ENCODE measurements at regions not wholly inside any gene's neighbourhood (a gene's known extent, or its start where the extent isn't known, plus 50 kb on each side); places are given as distances from the start of the nearest gene placed in this dataset.

- TF ChIP-seq, protein P1, sequence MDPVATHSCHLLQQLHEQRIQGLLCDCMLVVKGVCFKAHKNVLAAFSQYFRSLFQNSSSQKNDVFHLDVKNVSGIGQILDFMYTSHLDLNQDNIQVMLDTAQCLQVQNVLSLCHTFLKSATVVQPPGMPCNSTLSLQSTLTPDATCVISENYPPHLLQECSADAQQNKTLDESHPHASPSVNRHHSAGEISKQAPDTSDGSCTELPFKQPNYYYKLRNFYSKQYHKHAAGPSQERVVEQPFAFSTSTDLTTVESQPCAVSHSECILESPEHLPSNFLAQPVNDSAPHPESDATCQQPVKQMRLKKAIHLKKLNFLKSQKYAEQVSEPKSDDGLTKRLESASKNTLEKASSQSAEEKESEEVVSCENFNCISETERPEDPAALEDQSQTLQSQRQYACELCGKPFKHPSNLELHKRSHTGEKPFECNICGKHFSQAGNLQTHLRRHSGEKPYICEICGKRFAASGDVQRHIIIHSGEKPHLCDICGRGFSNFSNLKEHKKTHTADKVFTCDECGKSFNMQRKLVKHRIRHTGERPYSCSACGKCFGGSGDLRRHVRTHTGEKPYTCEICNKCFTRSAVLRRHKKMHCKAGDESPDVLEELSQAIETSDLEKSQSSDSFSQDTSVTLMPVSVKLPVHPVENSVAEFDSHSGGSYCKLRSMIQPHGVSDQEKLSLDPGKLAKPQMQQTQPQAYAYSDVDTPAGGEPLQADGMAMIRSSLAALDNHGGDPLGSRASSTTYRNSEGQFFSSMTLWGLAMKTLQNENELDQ (CRISPR knock-in tag; IDR thresholded peaks at IDR 0.05; ENCODE audit: borderline replicate concordance), result no peak
- TF ChIP-seq ZZZ3 (CRISPR knock-in tag; IDR thresholded peaks at IDR 0.05; ENCODE audit: borderline replicate concordance), result no peak
- TF ChIP-seq NBN (conservative IDR thresholded peaks at IDR 0.05), result no peak
- no peak for TF ChIP-seq EEA1 (CRISPR knock-in tag; IDR thresholded peaks at IDR 0.05; ENCODE audit: borderline replicate concordance)
- TF ChIP-seq, protein P2, sequence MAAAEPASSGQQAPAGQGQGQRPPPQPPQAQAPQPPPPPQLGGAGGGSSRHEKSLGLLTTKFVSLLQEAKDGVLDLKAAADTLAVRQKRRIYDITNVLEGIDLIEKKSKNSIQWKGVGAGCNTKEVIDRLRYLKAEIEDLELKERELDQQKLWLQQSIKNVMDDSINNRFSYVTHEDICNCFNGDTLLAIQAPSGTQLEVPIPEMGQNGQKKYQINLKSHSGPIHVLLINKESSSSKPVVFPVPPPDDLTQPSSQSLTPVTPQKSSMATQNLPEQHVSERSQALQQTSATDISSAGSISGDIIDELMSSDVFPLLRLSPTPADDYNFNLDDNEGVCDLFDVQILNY (CRISPR knock-in tag; conservative IDR thresholded peaks at IDR 0.05), result no peak
- TF ChIP-seq, protein P3, sequence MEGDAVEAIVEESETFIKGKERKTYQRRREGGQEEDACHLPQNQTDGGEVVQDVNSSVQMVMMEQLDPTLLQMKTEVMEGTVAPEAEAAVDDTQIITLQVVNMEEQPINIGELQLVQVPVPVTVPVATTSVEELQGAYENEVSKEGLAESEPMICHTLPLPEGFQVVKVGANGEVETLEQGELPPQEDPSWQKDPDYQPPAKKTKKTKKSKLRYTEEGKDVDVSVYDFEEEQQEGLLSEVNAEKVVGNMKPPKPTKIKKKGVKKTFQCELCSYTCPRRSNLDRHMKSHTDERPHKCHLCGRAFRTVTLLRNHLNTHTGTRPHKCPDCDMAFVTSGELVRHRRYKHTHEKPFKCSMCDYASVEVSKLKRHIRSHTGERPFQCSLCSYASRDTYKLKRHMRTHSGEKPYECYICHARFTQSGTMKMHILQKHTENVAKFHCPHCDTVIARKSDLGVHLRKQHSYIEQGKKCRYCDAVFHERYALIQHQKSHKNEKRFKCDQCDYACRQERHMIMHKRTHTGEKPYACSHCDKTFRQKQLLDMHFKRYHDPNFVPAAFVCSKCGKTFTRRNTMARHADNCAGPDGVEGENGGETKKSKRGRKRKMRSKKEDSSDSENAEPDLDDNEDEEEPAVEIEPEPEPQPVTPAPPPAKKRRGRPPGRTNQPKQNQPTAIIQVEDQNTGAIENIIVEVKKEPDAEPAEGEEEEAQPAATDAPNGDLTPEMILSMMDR (CRISPR knock-in tag; IDR thresholded peaks at IDR 0.05), result no peak
- no peak for TF ChIP-seq ZFP36 (IDR thresholded peaks at IDR 0.05; ENCODE audit: borderline replicate concordance, low read depth, low read length, partially characterized antibody)
- TF ChIP-seq ZNF589 (CRISPR knock-in tag; conservative IDR thresholded peaks at IDR 0.05), result no peak
- TF ChIP-seq, protein P4, sequence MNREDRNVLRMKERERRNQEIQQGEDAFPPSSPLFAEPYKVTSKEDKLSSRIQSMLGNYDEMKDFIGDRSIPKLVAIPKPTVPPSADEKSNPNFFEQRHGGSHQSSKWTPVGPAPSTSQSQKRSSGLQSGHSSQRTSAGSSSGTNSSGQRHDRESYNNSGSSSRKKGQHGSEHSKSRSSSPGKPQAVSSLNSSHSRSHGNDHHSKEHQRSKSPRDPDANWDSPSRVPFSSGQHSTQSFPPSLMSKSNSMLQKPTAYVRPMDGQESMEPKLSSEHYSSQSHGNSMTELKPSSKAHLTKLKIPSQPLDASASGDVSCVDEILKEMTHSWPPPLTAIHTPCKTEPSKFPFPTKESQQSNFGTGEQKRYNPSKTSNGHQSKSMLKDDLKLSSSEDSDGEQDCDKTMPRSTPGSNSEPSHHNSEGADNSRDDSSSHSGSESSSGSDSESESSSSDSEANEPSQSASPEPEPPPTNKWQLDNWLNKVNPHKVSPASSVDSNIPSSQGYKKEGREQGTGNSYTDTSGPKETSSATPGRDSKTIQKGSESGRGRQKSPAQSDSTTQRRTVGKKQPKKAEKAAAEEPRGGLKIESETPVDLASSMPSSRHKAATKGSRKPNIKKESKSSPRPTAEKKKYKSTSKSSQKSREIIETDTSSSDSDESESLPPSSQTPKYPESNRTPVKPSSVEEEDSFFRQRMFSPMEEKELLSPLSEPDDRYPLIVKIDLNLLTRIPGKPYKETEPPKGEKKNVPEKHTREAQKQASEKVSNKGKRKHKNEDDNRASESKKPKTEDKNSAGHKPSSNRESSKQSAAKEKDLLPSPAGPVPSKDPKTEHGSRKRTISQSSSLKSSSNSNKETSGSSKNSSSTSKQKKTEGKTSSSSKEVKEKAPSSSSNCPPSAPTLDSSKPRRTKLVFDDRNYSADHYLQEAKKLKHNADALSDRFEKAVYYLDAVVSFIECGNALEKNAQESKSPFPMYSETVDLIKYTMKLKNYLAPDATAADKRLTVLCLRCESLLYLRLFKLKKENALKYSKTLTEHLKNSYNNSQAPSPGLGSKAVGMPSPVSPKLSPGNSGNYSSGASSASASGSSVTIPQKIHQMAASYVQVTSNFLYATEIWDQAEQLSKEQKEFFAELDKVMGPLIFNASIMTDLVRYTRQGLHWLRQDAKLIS (CRISPR knock-in tag; IDR thresholded peaks at IDR 0.05), result no peak
- no peak for TF ChIP-seq ZBTB43 (CRISPR knock-in tag; conservative IDR thresholded peaks at IDR 0.05)
These were observed 709.8 kb upstream of the PCDH20 start for GRCh38 chr13:62125451-62125850.
